LNCAP (cell line): ENCODE measurements at regions not wholly inside any gene's neighbourhood (a gene's known extent, or its start where the extent isn't known, plus 50 kb on each side); places are given as distances from the start of the nearest gene placed in this dataset.

Experiments used
- CTCF ChIP-seq: fragments of 450-650 bp; IDR thresholded peaks from 2 replicates; pipeline ENCODE4 v1.5.1; 2017; ENCODE audit warnings: mild to moderate bottlenecking

DNA sequence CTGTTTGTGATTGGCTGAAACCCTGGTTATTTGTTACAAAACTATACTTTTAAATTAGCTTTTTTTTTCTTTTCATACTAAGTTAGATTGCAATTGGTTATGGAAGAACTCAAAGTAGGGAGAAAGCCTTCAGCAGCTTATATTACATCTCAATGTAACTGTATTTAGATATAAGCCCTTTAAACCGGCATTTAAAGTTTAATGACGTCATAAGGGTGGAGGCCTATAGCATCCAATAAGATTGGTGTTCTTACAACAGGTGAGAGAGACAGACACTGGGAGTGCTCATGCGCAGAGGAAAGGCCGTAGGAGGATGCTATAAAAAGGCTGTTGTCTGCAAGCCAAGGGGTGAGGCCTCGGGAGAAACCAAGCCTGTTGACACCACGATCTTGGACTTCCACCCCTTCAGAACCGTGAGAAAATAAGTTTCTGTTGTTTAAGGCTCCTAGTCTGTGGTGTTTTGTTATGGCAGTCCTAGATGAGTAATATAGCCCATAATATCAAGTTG, 1198.8 kb upstream of the SPRY2 start:
- no peak for TF ChIP-seq CTCF

- no peak for TF ChIP-seq CTCF
Measured at GRCh38 chr13:81498969-81499368, 1158.0 kb upstream of the SPRY2 start.

DNA sequence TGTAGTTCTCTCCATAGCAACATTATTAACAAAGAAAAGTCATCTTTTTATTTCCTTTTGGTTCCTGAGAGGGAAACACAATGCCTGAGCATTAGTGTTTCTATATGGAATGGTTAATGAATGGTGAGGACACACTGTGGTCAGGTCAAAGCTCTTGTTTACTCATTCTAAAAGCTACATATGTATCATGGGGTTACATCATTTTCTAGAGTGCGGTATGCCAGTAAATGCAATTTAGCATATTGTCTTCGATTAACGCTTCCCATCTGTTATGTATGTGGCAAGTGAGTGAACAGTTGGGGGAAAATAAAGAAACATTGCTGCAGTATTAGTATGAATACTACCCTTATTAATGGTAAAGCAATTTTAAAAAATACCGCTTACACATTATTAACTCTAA, 1152.2 kb upstream of the SPRY2 start:
- no peak for TF ChIP-seq CTCF

DNA sequence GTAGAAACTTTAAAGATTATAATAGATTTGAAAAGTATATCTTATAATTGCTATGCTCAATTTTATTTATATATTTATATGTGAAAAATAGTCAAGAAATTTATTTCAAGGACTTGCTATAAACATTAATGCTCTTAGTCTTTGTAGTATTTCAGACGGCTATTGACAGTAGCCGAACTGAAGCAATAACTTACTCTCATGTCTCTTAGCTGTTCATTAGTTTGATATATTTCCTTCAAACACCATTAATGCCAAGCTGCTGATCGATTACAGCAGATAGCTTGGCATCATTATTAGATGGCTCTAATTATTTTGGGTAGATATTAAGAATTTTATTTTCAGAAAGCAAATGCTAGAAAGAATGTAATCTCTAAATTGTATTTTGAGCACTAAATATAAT, 1151.5 kb upstream of the SPRY2 start:
- TF ChIP-seq CTCF, result no peak

DNA sequence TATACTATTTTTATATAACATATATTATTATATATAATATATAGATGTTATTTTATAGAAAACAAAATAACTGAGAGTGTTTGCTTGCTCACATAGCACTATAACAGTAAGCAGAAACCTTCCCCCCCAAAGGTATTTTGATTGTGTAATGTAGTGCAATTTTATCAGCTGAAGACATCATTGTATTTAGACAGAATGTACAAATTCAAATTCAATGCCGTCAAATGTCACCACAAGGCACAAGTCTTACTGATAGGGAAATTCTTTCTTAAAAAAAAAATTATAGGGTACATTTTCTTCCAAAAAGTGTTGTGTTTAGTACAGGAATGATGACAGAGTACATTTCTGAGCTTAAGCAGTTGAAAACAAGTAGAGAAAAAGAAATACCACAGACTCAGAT, 1147.1 kb upstream of the SPRY2 start:
- no peak for TF ChIP-seq CTCF

- peak; percentile 43; the same call in 1 of the 2 replicates for TF ChIP-seq CTCF
Measured at GRCh38 chr13:81487151-81487550, 1146.2 kb upstream of the SPRY2 start.

GRCh38 chr13:81480634-81481033, 1139.7 kb upstream of the SPRY2 start:
- TF ChIP-seq CTCF, result no peak

- no peak for TF ChIP-seq CTCF
Measured at GRCh38 chr13:81473366-81473899, 1132.5 kb upstream of the SPRY2 start.
